AG08396 (cell line): ENCODE measurements at regions not wholly inside any gene's neighbourhood (a gene's known extent, or its start where the extent isn't known, plus 50 kb on each side); places are given as distances from the start of the nearest gene placed in this dataset.
"Not testable (repeated sequence)": the region's sequence is repeated elsewhere in the genome, so short reads cannot be mapped to it uniquely, and the experiment has no call there.

ENCODE experiments used
- DNase-seq: peaks from one replicate; pipeline ENCODE4 v3.0.0; 2012; ENCODE audit warnings: low spot score, mixed read lengths

DNA sequence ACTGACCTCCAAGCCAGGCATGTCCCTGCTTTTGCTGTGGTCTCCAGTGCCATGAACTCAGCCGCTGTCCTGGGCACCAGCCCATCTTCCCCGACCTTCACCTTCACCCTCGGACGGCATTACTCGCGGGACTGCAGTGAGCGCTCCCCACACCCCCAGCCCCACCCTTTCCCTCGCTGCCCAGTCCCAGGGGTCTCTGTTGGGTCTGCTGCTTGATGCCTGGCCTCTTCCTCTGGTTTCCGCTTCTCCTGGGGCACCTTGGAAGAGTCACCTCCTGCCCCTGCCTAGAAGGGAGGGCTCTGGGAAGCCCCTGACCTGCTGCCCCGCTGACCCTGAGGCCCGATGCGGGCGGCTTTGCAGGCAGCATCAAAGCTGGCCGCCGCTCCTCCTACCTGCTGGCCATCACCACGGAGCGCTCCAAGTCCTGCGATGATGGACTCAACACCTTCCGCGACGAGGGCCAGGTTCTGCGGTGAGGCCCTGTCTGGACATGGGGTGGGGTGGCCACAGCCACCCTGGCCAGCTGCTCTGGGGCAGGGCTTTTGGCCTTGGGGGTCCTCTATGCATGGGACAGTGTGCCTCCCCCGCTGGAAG is 102.3 kb downstream of the ZNF267 start:
- DNase-seq = not testable (repeated sequence)

GRCh38 chr16:31978463-31978862 is 104.9 kb downstream of the ZNF267 start:
- not testable (repeated sequence) for DNase-seq

DNA sequence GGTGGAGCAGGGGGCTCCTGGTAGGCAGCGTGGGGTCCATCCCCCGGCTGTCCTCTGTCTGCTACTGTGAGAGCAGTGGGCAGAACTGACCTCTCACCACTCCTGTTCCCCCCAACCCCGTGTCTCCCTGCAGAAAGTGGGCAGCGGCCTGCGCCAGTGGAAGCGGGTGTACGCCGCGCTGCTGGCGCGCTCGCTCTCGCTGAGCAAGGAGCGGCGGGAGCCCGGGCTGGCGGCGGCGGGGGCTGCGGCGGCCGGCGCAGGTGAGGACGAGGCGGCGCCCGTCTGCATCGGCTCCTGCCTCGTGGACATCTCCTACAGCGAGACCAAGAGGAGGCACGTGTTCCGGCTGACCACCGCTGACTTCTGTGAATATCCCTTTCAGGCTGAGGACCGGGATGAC is 108.1 kb downstream of the ZNF267 start:
- not testable (repeated sequence) for DNase-seq

DNA sequence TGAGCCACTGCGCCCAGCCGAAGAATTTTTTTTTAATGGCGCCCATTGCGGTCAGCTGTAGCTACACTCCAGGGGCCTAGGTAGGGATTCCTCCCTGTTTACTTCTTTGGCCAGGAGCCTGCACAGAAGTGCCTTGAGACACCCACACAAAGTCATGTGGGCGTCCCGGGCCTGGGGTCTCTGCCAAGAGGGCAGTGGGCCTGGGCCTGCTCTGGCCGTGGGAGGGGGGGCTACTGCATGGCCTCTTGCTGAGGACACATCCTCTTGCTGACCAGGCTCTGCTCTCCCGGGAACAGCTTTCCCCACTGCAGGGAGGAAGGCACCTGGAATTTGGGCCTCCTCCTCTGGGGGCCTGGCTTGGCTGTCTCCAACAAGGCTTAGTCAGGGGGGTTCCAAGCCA is 109.4 kb downstream of the ZNF267 start:
- not testable (repeated sequence) for DNase-seq

GRCh38 chr16:31983666-31984065 is 110.1 kb downstream of the ZNF267 start:
- DNase-seq = not testable (repeated sequence)

- not testable (repeated sequence) for DNase-seq
Observed at GRCh38 chr16:31986895-31987294, 113.3 kb downstream of the ZNF267 start.

DNA sequence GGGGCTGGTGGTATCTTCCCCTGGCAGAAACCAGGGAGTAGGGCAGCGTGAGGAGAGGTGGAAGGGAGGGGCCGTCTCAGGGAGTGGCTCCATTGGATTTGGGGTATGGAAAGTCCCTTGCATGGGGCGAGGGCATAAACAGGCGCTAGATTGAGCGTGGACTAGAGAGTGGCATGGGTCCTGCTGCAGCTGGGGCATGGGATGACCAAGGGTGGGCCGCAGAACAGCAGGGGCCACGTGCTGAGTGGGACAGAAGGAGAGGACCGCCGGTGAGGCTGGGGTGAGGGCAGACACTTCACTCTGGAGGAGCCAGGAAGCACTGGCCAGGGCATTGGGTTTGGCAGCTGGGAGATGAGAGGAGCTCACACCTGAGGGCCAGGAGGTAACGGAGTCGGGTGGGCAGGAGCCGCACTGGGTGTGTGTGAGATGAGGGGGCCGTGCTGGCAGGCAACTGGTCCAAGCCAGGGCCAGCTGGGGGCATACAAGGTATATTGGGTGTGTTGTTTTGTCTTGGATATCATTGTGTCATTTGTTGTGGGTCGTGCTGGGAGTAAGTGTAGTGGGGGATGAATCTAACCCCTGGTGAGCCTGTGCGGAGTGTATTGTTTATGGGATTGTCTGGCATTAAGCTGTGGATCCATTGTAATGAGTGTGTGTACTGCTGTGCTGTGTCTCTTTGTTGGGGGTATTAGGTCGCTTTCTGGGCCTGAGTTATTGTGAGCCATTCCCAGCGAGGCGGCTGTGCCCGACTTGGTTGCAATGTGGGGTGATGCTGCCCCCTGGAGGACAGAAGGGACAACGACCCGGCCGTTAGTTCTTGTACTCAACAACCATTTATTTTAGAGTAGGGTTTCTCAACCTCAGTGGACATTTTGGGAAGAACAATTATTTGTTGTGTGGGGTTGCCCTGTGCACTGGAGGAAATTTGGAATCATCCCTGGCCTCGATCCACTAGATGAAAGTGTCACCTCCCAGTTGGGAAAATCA is 115.3 kb downstream of the ZNF267 start:
- DNase-seq = not testable (repeated sequence)

DNA sequence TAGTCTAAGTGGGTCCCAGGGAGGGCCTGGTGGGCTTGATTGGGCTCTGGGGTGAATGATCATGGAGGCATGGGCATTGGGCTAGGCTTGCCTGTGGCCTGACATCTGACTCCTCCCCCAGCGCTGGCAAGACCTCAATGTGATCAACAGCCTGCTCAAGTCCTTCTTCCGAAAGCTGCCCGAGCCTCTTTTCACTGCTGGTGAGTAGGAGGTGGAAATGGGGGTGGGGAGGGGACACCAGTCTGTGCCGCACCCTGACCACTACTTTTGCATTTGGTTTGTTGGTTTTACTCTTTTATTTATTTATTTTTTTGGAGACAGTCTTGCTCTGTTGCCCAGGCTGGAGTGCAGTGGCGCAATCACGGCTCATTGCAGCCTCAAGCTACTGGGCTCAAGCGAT is 116.7 kb downstream of the ZNF267 start:
- DNase-seq = not testable (repeated sequence)

GRCh38 chr16:31990980-31991379 is 117.4 kb downstream of the ZNF267 start:
- DNase-seq = peak; percentile 0

GRCh38 chr16:31996325-31996724 is 122.7 kb downstream of the ZNF267 start:
- DNase-seq = not testable (repeated sequence)

DNA sequence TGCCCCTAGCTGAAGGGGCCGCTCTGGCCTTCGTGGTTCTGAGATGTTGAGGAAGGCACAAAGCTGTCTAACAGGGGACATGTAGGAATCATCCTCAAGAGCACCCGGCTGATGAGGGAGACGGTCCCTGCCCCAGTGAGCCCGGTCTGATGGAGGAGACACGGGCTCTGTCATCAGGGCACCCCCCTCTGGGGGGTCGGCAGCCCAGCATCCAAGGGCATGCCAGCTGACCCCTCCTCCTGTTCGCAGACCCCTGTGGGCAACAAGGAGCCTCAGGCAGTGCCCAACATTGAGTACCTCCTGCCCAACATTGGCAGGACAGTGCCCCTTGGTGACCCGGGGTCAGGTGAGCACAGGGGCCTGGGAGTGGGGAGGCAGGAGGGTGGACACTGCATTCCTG is 128.9 kb downstream of the ZNF267 start:
- not testable (repeated sequence) for DNase-seq

DNA sequence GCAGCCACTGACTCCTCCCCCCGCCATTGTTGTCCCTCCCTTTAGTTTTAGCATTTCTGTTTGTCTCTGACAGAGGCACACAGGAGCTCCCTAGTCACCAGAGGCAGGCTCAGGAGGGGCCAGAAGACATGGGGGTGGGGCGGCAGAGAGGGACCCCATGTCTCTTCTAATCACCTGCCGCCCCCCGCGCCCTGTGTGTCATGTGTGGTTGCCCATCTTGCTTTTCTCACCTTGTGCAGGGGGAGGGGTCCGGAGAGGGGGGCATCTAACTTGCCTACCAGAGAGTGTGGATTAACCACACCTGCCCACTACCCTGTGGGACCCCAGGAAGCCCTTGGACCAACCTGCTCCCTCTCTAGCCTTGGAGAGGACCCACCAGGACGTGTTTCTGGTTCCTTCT is 130.2 kb downstream of the ZNF267 start:
- DNase-seq = not testable (repeated sequence)

DNA sequence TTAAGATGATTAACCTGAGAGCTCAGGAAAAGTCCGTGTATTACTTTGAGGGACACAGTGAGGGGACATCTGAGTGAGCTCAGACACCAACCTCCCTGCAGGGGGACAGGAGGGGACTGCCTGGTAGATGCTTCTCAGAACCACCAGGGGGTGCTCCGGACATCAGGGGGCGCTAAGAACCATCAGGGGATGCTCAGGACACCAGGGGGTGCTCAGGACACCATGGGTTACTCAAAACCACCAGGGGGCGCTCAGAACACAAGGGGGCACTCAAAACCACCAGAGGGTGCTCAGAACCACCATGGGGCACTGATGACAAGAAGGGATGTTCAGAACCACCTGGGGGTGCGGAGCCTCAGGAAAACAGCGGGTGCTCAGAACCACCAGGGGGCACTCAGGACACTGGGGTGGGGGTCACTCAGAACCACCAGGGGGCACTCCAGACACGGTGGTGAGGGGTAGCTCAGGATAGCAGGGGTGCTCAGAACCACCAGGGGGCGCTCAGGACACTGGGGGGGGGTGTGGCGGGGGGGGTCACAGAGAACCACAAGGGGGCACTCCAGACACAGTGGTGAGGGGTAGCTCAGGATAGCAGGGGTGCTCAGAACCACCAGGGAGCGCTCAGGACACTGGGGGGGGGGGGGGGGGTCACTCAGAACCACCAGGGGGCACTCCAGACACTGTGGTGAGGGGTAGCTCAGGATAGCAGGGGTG is 165.3 kb downstream of the ZNF267 start:
- not testable (repeated sequence) for DNase-seq

GRCh38 chr16:32039919-32040318 is 166.3 kb downstream of the ZNF267 start:
- not testable (repeated sequence) for DNase-seq

DNA sequence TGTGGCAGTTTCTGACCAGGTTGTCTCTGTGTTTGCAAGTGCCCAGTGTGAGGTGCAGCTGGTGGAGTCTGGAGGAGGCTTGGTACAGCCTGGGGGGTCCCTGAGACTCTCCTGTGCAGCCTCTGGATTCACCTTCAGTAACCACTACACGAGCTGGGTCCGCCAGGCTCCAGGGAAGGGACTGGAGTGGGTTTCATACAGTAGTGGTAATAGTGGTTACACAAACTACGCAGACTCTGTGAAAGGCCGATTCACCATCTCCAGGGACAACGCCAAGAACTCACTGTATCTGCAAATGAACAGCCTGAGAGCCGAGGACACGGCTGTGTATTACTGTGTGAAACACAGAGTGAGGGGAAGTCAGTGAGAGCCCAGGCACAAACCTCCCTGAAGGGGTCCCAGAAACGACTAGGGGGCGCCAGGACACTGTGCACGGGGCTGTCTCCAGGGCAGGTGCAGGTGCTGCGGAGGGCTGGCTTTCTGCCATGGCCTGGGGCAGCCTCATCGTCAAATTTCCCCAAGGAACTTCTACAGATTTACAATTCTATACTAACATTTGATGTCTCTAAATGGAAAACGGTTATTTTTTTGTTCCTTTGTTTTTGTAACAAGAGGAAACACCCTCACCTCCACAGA is 187.0 kb upstream of the TP53TG3D start:
- DNase-seq = not testable (repeated sequence)

DNA sequence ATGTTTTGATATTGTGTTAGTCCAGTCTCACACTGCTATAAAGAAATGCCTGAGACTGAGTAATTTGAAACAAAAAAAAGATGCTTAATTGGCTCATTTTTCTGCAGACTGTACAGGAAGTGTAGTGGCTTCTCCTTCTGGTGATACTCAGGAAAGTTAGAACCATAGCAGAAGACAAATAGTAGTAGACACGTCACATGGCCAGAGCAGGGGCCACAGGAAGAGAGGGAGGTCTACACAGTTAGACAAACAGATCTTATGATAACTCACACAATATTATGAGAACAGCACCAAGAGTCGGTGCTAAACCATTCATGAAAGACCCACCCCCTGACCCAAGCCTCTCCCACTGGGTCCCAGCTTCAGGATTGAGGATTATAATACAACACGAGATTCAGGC is 181.5 kb upstream of the TP53TG3D start:
- DNase-seq = not testable (repeated sequence)

- DNase-seq = not testable (repeated sequence)
Observed at GRCh38 chr16:32083891-32084290, 169.2 kb upstream of the TP53TG3D start.

DNA sequence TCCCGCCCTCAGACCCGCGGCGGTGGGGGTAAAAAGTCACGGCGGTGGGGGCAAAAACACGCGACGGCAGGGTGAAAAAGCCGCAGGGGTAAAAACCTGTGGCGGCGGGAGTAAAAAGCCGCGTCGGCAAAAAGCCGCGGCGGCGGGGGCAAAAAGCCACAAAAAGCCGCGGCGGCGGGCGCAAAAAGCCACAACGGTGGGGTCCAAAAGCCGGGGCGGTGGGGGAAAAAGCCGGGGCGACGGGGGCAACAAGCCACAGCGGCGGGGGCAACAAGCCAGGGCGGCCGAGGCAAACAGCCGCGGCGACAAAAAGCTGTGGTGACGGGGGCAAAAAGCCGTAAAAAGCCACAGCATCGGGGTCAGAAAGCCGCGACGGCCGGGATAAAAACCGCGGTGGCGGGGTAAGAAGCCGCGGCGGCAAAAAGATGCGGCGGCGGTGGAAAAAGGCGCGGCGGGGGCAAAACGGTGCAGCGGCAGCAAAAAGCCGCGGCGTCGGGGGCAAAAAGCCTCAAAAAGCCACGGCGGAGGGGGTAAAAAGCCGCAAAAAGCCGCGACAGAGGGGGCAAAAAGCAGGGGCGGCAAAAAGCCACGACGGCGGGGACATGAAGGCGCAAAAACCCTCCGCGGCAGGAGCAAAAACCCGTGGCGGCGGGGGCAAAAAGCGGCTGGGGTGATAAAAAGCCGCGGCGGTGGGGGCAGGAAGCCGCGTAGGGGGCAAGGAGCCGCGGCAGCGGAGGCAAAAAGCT is 168.3 kb upstream of the TP53TG3D start:
- DNase-seq = not testable (repeated sequence)

DNA sequence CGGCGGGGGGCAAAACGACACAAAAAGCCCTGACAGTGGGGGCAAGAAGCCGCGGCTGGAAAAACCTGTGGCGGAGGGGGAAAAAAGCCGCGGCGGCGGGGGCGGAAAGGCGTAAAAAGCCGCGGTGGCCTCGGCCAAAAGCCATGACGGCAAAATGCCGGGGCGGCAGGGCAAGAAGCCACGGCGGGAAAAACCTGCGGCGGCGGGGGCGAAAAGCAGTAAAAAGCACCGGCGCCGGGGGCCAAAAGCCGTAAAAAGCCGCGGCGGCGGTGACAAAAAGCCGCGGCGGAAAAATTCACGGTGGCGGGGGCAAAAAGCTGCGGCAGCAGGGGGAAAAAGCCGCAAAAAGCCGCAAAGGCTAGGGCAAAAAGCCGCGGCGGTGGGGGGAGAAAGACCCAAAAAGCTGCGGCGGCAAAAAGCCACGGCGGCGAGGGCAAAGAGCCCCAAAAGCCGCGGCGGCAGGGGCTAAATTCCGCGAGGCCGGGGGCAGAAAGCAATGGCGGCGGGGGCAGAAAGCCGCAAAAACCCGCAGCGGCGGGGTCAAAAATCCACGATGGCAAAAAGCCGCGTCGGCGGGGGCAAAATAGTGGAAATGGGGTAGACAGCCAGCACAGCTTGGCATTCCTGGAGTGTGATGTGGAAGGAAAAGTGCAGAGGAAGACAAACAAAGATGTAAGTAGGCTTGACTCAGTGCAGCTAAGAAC is 167.5 kb upstream of the TP53TG3D start:
- peak; percentile 0 for DNase-seq

DNA sequence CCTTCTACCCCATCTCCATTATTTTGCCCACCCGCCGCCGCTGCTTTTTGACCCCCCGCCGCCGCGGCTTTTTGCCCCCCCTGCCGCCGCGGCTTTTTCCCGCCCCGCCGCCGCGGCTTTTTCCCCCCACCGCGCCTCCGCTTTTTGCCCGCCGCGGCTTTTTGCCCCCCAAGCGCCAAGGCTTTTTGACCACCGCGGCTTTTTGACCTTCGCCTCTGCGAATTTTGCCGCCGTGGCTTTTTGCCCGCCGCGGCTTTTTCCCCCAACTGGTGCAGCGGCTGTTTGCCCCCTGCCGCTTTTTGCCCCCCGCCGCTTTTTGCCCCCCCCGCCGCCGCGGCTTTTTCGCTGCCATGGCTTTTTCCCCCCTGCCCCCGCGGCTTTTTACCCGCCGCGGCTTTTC is 137.5 kb upstream of the TP53TG3D start:
- DNase-seq = not testable (repeated sequence)

DNA sequence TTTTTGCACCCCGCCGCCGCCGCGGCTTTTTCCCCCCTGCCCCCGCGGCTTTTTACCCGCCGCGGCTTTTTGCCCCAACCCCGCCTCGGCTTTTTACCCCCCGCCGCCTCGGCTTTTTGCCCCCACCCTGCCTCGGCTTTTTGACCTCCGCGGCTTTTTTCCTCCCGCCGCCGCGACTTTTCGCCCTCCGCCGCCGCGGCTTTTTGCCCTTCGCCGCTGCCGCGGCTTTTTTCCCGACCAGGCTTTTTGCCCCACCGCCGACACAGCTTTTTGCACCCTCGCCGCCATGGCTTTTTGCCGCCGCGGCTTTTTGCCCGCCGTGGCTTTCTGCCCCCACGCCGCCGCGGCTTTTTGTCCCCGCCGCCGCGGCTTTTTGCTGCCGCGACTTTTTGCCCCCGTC is 137.0 kb upstream of the TP53TG3D start:
- DNase-seq = peak; percentile 3
